ENCODE measurements at regions not wholly inside any gene's neighbourhood (a gene's known extent, or its start where the extent isn't known, plus 50 kb on each side); places are given as distances from the start of the nearest gene placed in this dataset.

DNA sequence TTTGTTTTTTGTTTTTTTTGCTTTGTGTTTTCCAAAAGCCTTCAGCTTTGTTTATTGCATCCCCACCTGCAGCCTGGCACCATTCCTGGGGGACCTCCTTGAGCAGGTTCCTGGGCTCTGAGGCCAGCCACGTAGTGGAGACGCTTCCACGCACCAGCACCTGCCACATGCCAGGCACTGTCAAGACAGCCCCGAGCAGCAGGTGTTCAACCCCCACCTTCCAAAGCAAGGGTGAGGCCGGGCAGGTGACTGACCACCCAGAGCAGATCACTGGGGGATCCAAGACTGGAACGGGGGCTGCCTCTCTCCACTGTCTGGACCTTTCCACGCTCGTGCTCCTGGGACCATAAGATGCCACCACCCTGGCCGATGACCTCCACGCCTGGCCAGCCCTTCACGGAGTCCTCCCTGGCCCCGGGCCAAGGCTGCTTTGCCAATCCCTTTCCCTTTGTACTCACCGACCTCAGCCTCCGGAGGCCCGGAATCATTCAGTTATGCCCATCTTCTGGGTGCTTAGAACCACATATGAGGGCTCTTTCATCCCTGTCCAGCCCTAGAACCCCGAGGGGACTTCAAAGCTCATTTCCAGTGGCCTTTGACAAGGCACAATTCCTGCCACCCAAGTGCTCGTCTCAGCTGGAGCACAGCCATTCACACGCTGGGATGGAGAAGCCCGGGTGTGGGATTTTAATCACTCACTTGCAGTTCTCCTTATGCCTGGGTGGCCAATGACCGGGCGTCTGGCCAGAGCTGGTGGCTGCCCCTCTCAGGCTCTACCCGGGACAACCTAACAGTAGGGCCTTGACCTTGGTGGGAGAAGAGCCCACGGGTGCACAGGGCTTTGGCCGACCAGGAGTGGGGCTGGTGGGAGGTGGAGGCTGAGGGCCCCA is 330.8 kb downstream of the NPHP4 start:
- Histone ChIP-seq H3K9ac (ENCODE audit: low read depth, low read length) (no peak overlapping the region), H3K27me3 (ENCODE audit: control insufficient read depth, insufficient read depth, low read length) (no peaks in the 10 kb centered on the region), H3K36me3 (ENCODE audit: control insufficient read depth, insufficient read depth, low read length) (no peaks in the 10 kb centered on the region), H3K27ac (ENCODE audit: low read depth, low read length) (no peak overlapping the region), H3K4me1 (ENCODE audit: control insufficient read depth, insufficient read depth, low read length) (no peaks in the 10 kb centered on the region), H3K9me3 (ENCODE audit: control insufficient read depth, insufficient read depth, low read length) (no peaks in the 10 kb centered on the region), H3K4me3 (ENCODE audit: low read depth, low read length) (no peak overlapping the region)

- no peaks in the 10 kb centered on the region for H3K27me3 ChIP-seq (ENCODE audit: control insufficient read depth, insufficient read depth, low read length)
- H3K9ac ChIP-seq (ENCODE audit: low read depth, low read length): no peak overlapping the region
- H3K27ac ChIP-seq (ENCODE audit: low read depth, low read length): no peak overlapping the region
- H3K4me1 ChIP-seq (ENCODE audit: control insufficient read depth, insufficient read depth, low read length): no peaks in the 10 kb centered on the region
- no peaks in the 10 kb centered on the region for H3K9me3 ChIP-seq (ENCODE audit: control insufficient read depth, insufficient read depth, low read length)
- no peaks in the 10 kb centered on the region for H3K36me3 ChIP-seq (ENCODE audit: control insufficient read depth, insufficient read depth, low read length)
- no peak overlapping the region for H3K4me3 ChIP-seq (ENCODE audit: low read depth, low read length)
These were observed 331.9 kb downstream of the NPHP4 start for GRCh38 chr1:5660141-5660935.

DNA sequence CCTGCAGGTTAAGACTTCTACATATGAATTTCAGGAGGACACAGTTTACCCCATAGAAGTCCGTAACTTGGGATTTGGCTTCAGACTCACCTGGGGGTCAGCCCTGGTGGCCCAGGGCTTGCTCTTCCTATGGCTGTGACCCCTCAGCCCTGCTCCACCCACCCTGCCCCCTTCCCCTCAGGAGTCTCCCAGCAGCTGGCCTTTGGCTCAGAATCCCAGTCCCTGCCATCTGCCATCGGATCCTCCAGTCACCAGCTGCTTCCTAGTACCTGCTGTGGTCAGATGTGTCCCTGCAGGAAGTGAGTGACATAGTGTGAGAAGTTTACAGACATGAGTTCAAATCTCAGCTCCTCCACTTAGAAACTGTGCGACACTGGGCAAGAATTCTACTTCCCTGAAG is 332.6 kb downstream of the NPHP4 start:
- Histone ChIP-seq H3K9me3 (ENCODE audit: control insufficient read depth, insufficient read depth, low read length) (no peaks in the 10 kb centered on the region), H3K36me3 (ENCODE audit: control insufficient read depth, insufficient read depth, low read length) (no peaks in the 10 kb centered on the region), H3K27me3 (ENCODE audit: control insufficient read depth, insufficient read depth, low read length) (no peaks in the 10 kb centered on the region), H3K4me3 (ENCODE audit: low read depth, low read length) (no peak overlapping the region), H3K9ac (ENCODE audit: low read depth, low read length) (no peak overlapping the region), H3K27ac (ENCODE audit: low read depth, low read length) (no peak overlapping the region), H3K4me1 (ENCODE audit: control insufficient read depth, insufficient read depth, low read length) (no peaks in the 10 kb centered on the region)

- H3K27ac ChIP-seq (ENCODE audit: low read depth, low read length): no peak overlapping the region
- H3K4me3 ChIP-seq (ENCODE audit: low read depth, low read length): no peak overlapping the region
- H3K9me3 ChIP-seq (ENCODE audit: control insufficient read depth, insufficient read depth, low read length): no peaks in the 10 kb centered on the region
- H3K27me3 ChIP-seq (ENCODE audit: control insufficient read depth, insufficient read depth, low read length): no peaks in the 10 kb centered on the region
- no peaks in the 10 kb centered on the region for H3K36me3 ChIP-seq (ENCODE audit: control insufficient read depth, insufficient read depth, low read length)
- H3K4me1 ChIP-seq (ENCODE audit: control insufficient read depth, insufficient read depth, low read length): no peaks in the 10 kb centered on the region
- H3K9ac ChIP-seq (ENCODE audit: low read depth, low read length): no peak overlapping the region
These were observed 333.6 kb downstream of the NPHP4 start for GRCh38 chr1:5658340-5659316.

DNA sequence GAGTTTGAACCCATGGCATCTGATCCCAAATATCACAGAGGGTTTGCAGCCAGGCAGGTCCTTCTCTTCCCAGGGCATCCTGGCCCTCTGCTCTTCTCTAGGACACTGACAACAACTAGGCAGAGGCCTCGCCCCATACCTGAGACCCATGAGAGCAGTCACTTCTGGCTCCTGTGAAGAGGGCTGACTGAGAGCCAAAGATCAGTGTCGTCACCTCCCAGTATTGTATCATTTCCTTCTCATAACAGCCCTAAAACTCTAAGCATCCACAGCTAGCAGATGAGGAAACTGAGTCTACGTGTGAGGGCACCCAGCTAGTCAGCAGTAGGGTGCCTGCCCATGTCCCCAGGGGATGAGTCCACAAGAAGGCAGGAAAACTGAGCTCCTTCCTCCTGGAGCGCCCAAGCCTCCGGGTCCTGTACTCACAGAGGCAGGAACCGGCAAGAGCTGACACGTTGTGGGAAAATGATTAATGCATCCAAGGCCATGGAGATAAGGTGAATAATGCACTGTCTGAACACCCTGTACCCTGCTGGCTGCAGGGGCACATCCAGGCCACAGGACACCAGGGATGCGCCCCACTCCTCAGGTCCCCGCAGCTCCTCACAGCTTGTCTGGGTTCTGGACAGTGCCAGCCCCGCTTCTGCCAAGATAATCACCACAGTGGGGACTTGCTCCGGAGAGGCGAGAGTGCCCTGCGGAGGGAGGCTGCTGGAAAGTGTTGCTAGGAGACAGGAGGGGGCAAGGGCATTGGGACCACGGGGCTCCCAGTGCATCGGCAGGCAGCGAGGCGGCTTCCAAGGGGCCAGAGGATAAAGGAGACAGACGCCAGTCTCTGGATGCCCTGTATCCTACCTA is 340.0 kb downstream of the NPHP4 start:
- Histone ChIP-seq H3K4me3 (ENCODE audit: low read depth, low read length) (no peak overlapping the region), H3K27me3 (ENCODE audit: control insufficient read depth, insufficient read depth, low read length) (no peaks in the 10 kb centered on the region), H3K36me3 (ENCODE audit: control insufficient read depth, insufficient read depth, low read length) (no peaks in the 10 kb centered on the region), H3K4me1 (ENCODE audit: control insufficient read depth, insufficient read depth, low read length) (peaks cover 9% of the 10 kb centered on the region; the same call in 1 of the 2 replicates), H3K27ac (ENCODE audit: low read depth, low read length) (no peak overlapping the region), H3K9me3 (ENCODE audit: control insufficient read depth, insufficient read depth, low read length) (no peaks in the 10 kb centered on the region), H3K9ac (ENCODE audit: low read depth, low read length) (no peak overlapping the region)

DNA sequence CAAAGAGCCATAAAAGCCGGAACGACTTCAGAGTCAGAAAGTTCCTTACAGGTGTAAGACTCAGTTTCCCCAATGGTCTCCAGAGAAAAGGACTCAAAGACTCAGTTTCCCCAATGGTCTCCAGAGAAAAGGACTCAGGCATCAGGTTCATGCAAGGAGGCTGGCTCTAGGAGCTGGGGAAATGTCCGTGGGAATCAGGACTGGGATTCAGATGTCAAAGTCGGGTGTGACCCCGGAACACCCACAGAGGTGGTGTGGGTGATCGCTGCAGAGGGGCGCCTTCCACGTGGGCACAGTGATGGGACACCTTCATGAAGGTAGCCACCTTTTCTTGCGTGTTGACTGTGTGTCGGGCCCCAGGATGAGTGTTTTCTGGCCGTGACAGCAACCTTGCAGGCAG is 340.8 kb downstream of the NPHP4 start:
- Histone ChIP-seq H3K36me3 (ENCODE audit: control insufficient read depth, insufficient read depth, low read length) (no peaks in the 10 kb centered on the region), H3K9ac (ENCODE audit: low read depth, low read length) (no peak overlapping the region), H3K4me3 (ENCODE audit: low read depth, low read length) (no peak overlapping the region), H3K9me3 (ENCODE audit: control insufficient read depth, insufficient read depth, low read length) (no peaks in the 10 kb centered on the region), H3K27ac (ENCODE audit: low read depth, low read length) (no peak overlapping the region), H3K4me1 (ENCODE audit: control insufficient read depth, insufficient read depth, low read length) (peaks cover 9% of the 10 kb centered on the region; the same call in 1 of the 2 replicates), H3K27me3 (ENCODE audit: control insufficient read depth, insufficient read depth, low read length) (no peaks in the 10 kb centered on the region)

DNA sequence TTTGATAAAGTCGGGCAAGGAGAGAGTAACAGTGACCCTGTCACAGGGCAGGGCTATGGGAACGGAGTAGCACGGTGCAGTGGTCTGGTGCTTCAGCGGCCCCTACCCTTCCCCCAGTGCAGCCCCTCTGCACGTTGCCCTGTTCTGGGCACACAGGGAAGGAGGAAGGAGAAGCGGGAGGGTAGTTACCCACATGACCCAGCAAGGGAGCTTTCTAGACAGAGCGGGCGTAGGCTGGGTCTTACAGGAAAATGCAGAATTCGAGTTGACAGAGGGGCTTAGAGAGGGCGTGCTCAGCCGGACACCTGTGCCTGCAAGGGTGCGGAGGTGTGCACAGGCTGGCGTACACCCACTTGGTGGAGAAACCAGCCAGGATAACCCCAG is 341.2 kb downstream of the NPHP4 start:
- Histone ChIP-seq H3K27me3 (ENCODE audit: control insufficient read depth, insufficient read depth, low read length) (no peaks in the 10 kb centered on the region), H3K4me3 (ENCODE audit: low read depth, low read length) (no peak overlapping the region), H3K9ac (ENCODE audit: low read depth, low read length) (no peak overlapping the region), H3K9me3 (ENCODE audit: control insufficient read depth, insufficient read depth, low read length) (no peaks in the 10 kb centered on the region), H3K36me3 (ENCODE audit: control insufficient read depth, insufficient read depth, low read length) (no peaks in the 10 kb centered on the region), H3K4me1 (ENCODE audit: control insufficient read depth, insufficient read depth, low read length) (peaks cover 9% of the 10 kb centered on the region; the same call in 1 of the 2 replicates), H3K27ac (ENCODE audit: low read depth, low read length) (no peak overlapping the region)

- Histone ChIP-seq H3K9me3 (ENCODE audit: control insufficient read depth, insufficient read depth, low read length) (no peaks in the 10 kb centered on the region), H3K27me3 (ENCODE audit: control insufficient read depth, insufficient read depth, low read length) (no peaks in the 10 kb centered on the region), H3K4me3 (ENCODE audit: low read depth, low read length) (no peak overlapping the region)
These were observed 341.8 kb downstream of the NPHP4 start for GRCh38 chr1:5650283-5651026.

DNA sequence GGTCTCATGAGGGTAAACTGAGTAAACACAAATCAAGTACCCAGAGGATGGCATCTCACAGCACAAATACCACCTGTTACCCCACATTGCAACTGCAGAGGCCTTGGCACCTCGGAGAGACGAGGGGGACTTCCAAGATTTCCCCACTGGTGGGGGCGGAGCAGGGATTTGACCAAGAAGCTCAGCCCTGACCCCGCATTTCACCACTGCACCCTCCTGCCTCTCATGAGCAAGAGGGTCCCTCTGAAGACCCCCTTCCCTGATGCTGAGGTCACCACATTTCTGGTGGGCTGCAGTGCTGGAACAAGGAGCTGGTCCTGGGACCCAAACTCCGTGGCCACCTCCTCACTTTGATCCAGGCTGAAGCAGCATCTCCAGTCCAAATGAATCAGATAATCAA is 342.4 kb downstream of the NPHP4 start:
- H3K9ac ChIP-seq (ENCODE audit: low read depth, low read length): no peak overlapping the region
- no peaks in the 10 kb centered on the region for H3K36me3 ChIP-seq (ENCODE audit: control insufficient read depth, insufficient read depth, low read length)
- H3K4me1 ChIP-seq (ENCODE audit: control insufficient read depth, insufficient read depth, low read length): peaks cover 9% of the 10 kb centered on the region; the same call in 1 of the 2 replicates
- H3K27ac ChIP-seq (ENCODE audit: low read depth, low read length): no peak overlapping the region
- H3K9me3 ChIP-seq (ENCODE audit: control insufficient read depth, insufficient read depth, low read length): no peaks in the 10 kb centered on the region
- no peaks in the 10 kb centered on the region for H3K27me3 ChIP-seq (ENCODE audit: control insufficient read depth, insufficient read depth, low read length)
- no peak overlapping the region for H3K4me3 ChIP-seq (ENCODE audit: low read depth, low read length)

More at GRCh38 chr1:5650283-5651026, 341.8 kb downstream of the NPHP4 start:
- Histone ChIP-seq H3K4me1 (ENCODE audit: control insufficient read depth, insufficient read depth, low read length) (peaks cover 9% of the 10 kb centered on the region; the same call in 1 of the 2 replicates), H3K27ac (ENCODE audit: low read depth, low read length) (no peak overlapping the region), H3K9ac (ENCODE audit: low read depth, low read length) (no peak overlapping the region), H3K36me3 (ENCODE audit: control insufficient read depth, insufficient read depth, low read length) (no peaks in the 10 kb centered on the region)

All from HUES48 (cell line).